ENCODE measurements at regions not wholly inside any gene's neighbourhood (a gene's known extent, or its start where the extent isn't known, plus 50 kb on each side); places are given as distances from the start of the nearest gene placed in this dataset.

DNA sequence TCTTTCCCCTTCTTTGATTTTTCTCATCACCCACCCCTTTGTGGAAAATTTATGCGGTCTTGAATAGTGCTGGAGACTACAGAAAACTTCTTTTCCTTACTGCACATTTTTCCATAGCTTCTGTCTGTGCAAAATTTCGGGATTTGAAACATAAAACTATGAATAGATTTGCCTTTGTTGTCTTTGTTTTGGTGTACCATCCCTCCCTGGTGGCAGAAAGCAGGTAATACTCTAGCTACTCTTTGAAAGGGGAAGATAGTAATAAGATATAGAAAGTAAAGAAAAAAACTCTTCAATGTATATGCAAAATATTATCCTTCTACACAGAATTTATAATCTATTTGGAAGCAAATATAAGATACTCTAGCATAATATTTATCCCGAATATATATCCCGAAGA, 79.1 kb upstream of the LMO3 start:
- DNase-seq (ENCODE audit: low spot score), result no peak

DNA sequence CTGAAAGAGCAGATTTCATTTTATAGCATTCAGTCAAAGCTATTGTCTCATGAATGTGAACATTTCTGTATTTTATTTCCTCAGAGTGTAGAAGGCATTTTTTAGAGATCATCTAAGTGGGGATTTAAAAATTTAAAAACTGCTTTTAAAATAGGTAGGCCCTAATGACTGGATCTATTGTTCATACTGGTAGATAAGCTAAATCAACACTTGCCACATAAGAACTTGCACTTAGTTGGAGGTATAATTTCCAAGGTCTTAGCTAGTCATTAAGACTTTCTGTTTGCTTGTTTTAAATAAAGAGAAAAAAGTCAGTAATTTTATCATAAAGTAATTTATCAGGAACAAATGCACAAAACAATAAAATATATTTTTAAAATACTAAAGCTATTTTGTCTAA, 75.2 kb upstream of the LMO3 start:
- no peak for DNase-seq (ENCODE audit: low spot score)

GRCh38 chr12:16675438-16675837, 69.5 kb upstream of the LMO3 start:
- DNase-seq (ENCODE audit: low spot score), result no peak

GRCh38 chr12:16674885-16675284, 68.9 kb upstream of the LMO3 start:
- DNase-seq (ENCODE audit: low spot score), result no peak

- DNase-seq (ENCODE audit: low spot score), result no peak
Measured at GRCh38 chr12:16670456-16671050, 64.6 kb upstream of the LMO3 start.

GRCh38 chr12:16669756-16670155, 63.8 kb upstream of the LMO3 start:
- DNase-seq (ENCODE audit: low spot score), result no peak

GRCh38 chr12:16668198-16668597, 62.2 kb upstream of the LMO3 start:
- no peak for DNase-seq (ENCODE audit: low spot score)

DNA sequence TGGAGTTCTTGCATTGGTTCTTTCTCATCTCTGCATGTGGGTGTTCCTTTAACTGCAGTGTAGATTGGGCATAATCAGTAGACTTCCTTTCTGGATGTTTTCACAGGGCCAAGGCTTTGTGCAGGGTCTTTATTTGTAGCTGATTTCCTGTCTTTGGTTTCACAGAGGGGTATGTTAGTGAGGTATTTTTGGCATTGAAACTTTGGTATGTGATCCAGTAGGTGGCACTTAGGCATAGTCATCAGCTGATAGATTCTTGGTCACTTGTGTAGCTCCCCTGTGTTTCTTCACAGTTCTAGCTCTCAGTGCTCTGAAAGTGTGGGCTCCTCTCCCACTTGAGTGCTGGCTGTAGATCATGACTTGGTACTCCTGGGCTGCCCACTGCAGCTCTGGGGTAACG, 52.7 kb upstream of the LMO3 start:
- DNase-seq (ENCODE audit: low spot score), result no peak

All from ecto neural progenitor cell (in vitro differentiated cells).